Transverse colon (tissue), 4 donors: ENCODE measurements at regions not wholly inside any gene's neighbourhood (a gene's known extent, or its start where the extent isn't known, plus 50 kb on each side); places are given as distances from the start of the nearest gene placed in this dataset.

Experiments
- DNase-seq: peaks from one replicate; pipeline ENCODE4 v3.0.0-alpha.2; 2019
- H3K27ac ChIP-seq, 4 donors: fragments of 200-600 bp; sonication (generic); 2 replicates each; pipeline ENCODE4 v1.5.1; 2016 to 2018; ENCODE audit warnings: inconsistent platforms in 4 of 4
- H3K27me3 ChIP-seq: fragments of 200-600 bp; sonication (generic); 2 replicates; pipeline ENCODE4 v1.5.1; 2017; ENCODE audit warnings: inconsistent platforms
- H3K36me3 ChIP-seq, 4 donors: fragments of 200-600 bp; sonication (generic); 2 replicates each; pipeline ENCODE4 v1.5.1; 2017 to 2019; ENCODE audit warnings: inconsistent platforms in 4 of 4
- H3K4me1 ChIP-seq, 4 donors: fragments of 200-600 bp; sonication (generic); 2 replicates each; pipeline ENCODE4 v1.5.1; 2017 to 2020; ENCODE audit warnings: inconsistent platforms in 4 of 4
- H3K4me3 ChIP-seq, 4 donors: fragments of 200-600 bp; sonication (generic); 1 replicate in 1 of 4; 2 replicates in 3 of 4; pipeline versions ENCODE4 v1.5.1 to v1.6.1; 2017 to 2019; ENCODE audit warnings: inconsistent platforms in 4 of 4
- H3K9me3 ChIP-seq, 2 donors: fragments of 200-600 bp; sonication (generic); 2 replicates each; pipeline ENCODE4 v1.5.1; 2017 to 2019; ENCODE audit warnings: inconsistent platforms in 2 of 2
- CTCF ChIP-seq, 5 experiments: fragments of 200-600 bp in 3 of 5; fragments of 450-650 bp in 2 of 5; sonication (generic) in 3 of 5; IDR thresholded peaks; 1 replicate in 2 of 5; 2 replicates in 3 of 5; pipeline ENCODE4 v1.5.1; 2016 to 2017; ENCODE audit warnings: antibody characterized with exemption in 5 of 5, inconsistent platforms in 3 of 5, mild to moderate bottlenecking in 2 of 5, moderate library complexity in 1 of 5
- EP300 ChIP-seq: sonication (generic); formaldehyde crosslinking; IDR thresholded peaks from one replicate; pipeline ENCODE4 v1.6.1; 2017; ENCODE audit warnings: antibody characterized with exemption, low read depth
- POLR2A ChIP-seq: fragments of 450-650 bp; IDR thresholded peaks from one replicate; pipeline ENCODE4 v1.6.1; 2016; ENCODE audit warnings: antibody characterized with exemption, mild to moderate bottlenecking, moderate library complexity
- POLR2AphosphoS5 ChIP-seq, 3 donors: sonication (generic); formaldehyde crosslinking; IDR thresholded peaks; one replicate each; pipeline ENCODE4 v1.6.1; 2016; ENCODE audit warnings: antibody characterized with exemption in 3 of 3
- WGBS, 2 donors: methylation state at CpG; one replicate each; pipeline ENCODE4 v1.1.5; 2018; ENCODE audit warnings: low coverage in 1 of 2; 5-methylcytosine and 5-hydroxymethylcytosine counted together
- in situ Hi-C, 4 donors: fragments of 200-750 bp; cut with MboI; loops; one replicate each; pipeline versions ENCODE4 v1.15.0 to v1.15.1; 2017; ENCODE audit warnings: low sequenced_read_pairs in 3 of 4, low pct_ligation_motif_present in 1 of 4, low pct_unique_long_range_greater_than_20kb in 1 of 4
- intact Hi-C: fragments of 100-400 bp; cut with DNase I; formaldehyde crosslinking; loops from one replicate; pipeline ENCODE4 v1.15.1; 2023; ENCODE audit warnings: low total_unique reads

GRCh38 chr6:12618296-12618695 is 98.3 kb upstream of the PHACTR1 start:
- TF ChIP-seq CTCF (IDR thresholded peaks at IDR 0.05) (no peak), EP300 (no peak), POLR2AphosphoS5 (IDR thresholded peaks at IDR 0.05) (no peak), POLR2A (no peak)
- in situ Hi-C loops (loop anchor here (25.0 kb wide), 2 partner anchors 956 to 981 kb away; no protein-coding TSS in a partner anchor), intact Hi-C loops (no loop called here)
- Histone ChIP-seq H3K4me1 (no peaks in the 10 kb centered on the region), H3K4me3 (no peak overlapping the region), H3K27ac (no peak overlapping the region), H3K36me3 (no peaks in the 10 kb centered on the region), H3K9me3 (no peaks in the 10 kb centered on the region), H3K27me3 (no peaks in the 10 kb centered on the region)
- WGBS, 2 donors, result 66 to 93% methylated on average over 4 to 6 of the region's 6 CpGs
- DNase-seq, result no peak

- intact Hi-C loops, result no loop called here
- no peak for DNase-seq
Measured at GRCh38 chr6:12621754-12622153, 94.8 kb upstream of the PHACTR1 start.

DNA sequence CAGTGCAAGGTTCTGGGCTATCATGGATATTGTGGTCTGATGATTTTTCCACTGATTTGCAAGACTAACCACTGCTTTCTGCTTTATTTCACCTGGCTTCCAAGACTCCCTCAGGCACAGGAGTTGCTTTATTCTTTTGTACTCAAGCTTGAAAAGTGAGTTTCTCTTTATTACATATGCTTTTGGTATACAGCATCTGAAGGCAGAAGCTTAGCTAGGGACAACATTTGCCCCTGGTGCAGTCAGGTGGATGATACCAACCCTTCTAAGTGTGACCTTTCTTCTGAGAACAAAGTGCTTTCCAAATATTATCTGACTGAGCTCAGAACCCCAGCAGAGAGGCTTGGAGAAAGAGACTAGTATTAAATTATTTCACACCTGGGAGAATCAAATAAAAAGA is 94.0 kb upstream of the PHACTR1 start:
- no peak for TF ChIP-seq POLR2AphosphoS5 (IDR thresholded peaks at IDR 0.05)
- no peak for TF ChIP-seq CTCF (IDR thresholded peaks at IDR 0.05)
- no peak for TF ChIP-seq EP300
- TF ChIP-seq POLR2A, result no peak

More at GRCh38 chr6:12621754-12622153, 94.8 kb upstream of the PHACTR1 start:
- no peak overlapping the region for H3K4me3 ChIP-seq
- H3K36me3 ChIP-seq, result no peaks in the 10 kb centered on the region
- in situ Hi-C loops, result loop anchor here (25.0 kb wide), 2 partner anchors 959 to 984 kb away; no protein-coding TSS in a partner anchor
- H3K4me1 ChIP-seq, result no peaks in the 10 kb centered on the region
- H3K9me3 ChIP-seq, result no peaks in the 10 kb centered on the region
- WGBS, 2 donors, result 76 to 87% methylated on average over 3 to 5 of the region's 5 CpGs
- no peaks in the 10 kb centered on the region for H3K27me3 ChIP-seq
- TF ChIP-seq CTCF (IDR thresholded peaks at IDR 0.05), result no peak
- TF ChIP-seq POLR2AphosphoS5 (IDR thresholded peaks at IDR 0.05), result no peak
- TF ChIP-seq POLR2A, result no peak
- TF ChIP-seq EP300, result no peak
- H3K27ac ChIP-seq, result no peak overlapping the region

GRCh38 chr6:12624142-12624837 is 92.3 kb upstream of the PHACTR1 start:
- 85 to 88% methylated on average over 5 of the region's 5 CpGs for WGBS, 2 donors

More for the DNA sequence above, 94.0 kb upstream of the PHACTR1 start:
- no peaks in the 10 kb centered on the region for H3K9me3 ChIP-seq
- no peak overlapping the region for H3K4me3 ChIP-seq
- no peaks in the 10 kb centered on the region for H3K27me3 ChIP-seq
- H3K36me3 ChIP-seq, result no peaks in the 10 kb centered on the region
- DNase-seq, result no peak
- in situ Hi-C loops, result loop anchor here (25.0 kb wide), 2 partner anchors 960 to 985 kb away; no protein-coding TSS in a partner anchor
- H3K4me1 ChIP-seq, result no peaks in the 10 kb centered on the region
- H3K27ac ChIP-seq, result no peak overlapping the region
- intact Hi-C loops, result no loop called here

More at GRCh38 chr6:12624142-12624837, 92.3 kb upstream of the PHACTR1 start:
- no peak for DNase-seq
- Histone ChIP-seq H3K36me3 (no peaks in the 10 kb centered on the region), H3K27me3 (no peaks in the 10 kb centered on the region), H3K9me3 (no peaks in the 10 kb centered on the region), H3K4me3 (no peak overlapping the region), H3K27ac (no peak overlapping the region), H3K4me1 (no peaks in the 10 kb centered on the region)
- in situ Hi-C loops (loop anchor here (25.0 kb wide), 2 partner anchors 962 to 987 kb away; no protein-coding TSS in a partner anchor), intact Hi-C loops (no loop called here)
- no peak for TF ChIP-seq POLR2A
- no peak for TF ChIP-seq EP300
- no peak for TF ChIP-seq POLR2AphosphoS5 (IDR thresholded peaks at IDR 0.05)
- TF ChIP-seq CTCF (IDR thresholded peaks at IDR 0.05), result no peak
